ENCODE measurements at regions not wholly inside any gene's neighbourhood (a gene's known extent, or its start where the extent isn't known, plus 50 kb on each side); places are given as distances from the start of the nearest gene placed in this dataset.

DNA sequence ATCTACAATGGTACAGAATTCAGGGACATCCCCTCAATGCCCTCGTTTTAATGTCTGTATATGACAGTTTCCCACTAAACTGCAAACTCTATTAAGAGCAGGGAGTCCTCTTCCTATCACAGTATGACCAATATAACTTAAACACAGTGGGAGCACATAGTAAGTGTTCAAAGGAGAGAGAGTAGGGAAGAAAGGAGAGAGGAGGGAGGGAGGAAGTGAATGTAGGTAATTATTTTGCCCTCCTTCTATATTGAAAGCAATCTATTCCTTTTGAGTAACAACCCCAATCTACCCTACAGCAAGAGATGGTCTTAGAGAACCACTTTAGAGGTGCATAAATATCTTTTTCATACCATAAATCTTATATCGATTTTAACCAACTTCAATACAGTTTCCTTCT, 121.4 kb downstream of the MRPL39 start:
- no peak for TF ChIP-seq ZNF311 (tag by site-specific recombination; IDR thresholded peaks at IDR 0.05; ENCODE audit: borderline replicate concordance)
- TF ChIP-seq, protein P1, sequence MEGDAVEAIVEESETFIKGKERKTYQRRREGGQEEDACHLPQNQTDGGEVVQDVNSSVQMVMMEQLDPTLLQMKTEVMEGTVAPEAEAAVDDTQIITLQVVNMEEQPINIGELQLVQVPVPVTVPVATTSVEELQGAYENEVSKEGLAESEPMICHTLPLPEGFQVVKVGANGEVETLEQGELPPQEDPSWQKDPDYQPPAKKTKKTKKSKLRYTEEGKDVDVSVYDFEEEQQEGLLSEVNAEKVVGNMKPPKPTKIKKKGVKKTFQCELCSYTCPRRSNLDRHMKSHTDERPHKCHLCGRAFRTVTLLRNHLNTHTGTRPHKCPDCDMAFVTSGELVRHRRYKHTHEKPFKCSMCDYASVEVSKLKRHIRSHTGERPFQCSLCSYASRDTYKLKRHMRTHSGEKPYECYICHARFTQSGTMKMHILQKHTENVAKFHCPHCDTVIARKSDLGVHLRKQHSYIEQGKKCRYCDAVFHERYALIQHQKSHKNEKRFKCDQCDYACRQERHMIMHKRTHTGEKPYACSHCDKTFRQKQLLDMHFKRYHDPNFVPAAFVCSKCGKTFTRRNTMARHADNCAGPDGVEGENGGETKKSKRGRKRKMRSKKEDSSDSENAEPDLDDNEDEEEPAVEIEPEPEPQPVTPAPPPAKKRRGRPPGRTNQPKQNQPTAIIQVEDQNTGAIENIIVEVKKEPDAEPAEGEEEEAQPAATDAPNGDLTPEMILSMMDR (tag by site-specific recombination; IDR thresholded peaks at IDR 0.05) = no peak

Measured in HEK293 (cell line).